ENCODE measurements at regions not wholly inside any gene's neighbourhood (a gene's known extent, or its start where the extent isn't known, plus 50 kb on each side); places are given as distances from the start of the nearest gene placed in this dataset.
"Not testable (repeated sequence)": the region's sequence is repeated elsewhere in the genome, so short reads cannot be mapped to it uniquely, and the experiment has no call there.

GRCh38 chr12:56872366-56872765 is 61.8 kb downstream of the SDR9C7 start:
- no peak overlapping the region for H3K27ac ChIP-seq (ENCODE audit: low read length)
- no peaks in the 10 kb centered on the region; the same call in 1 of the 2 replicates for H3K9me3 ChIP-seq (ENCODE audit: control insufficient read depth, insufficient read depth, low read length)
- DNase-seq (ENCODE audit: low read depth, low spot score), result no peak

GRCh38 chr12:56867216-56867615 is 67.0 kb downstream of the SDR9C7 start:
- Histone ChIP-seq H3K27me3 (ENCODE audit: control insufficient read depth, insufficient read depth, low read length) (no peaks in the 10 kb centered on the region), H3K27ac (ENCODE audit: low read length) (no peak overlapping the region), H3K36me3 (ENCODE audit: control insufficient read depth, insufficient read depth, low read length) (no peaks in the 10 kb centered on the region), H3K4me1 (ENCODE audit: control insufficient read depth, insufficient read depth, low read length) (no peaks in the 10 kb centered on the region), H3K9me3 (ENCODE audit: control insufficient read depth, insufficient read depth, low read length) (peaks cover 9% of the 10 kb centered on the region), H3K4me3 (ENCODE audit: low read length) (no peak overlapping the region)
- no peak for DNase-seq (ENCODE audit: low read depth, low spot score)
- no CpG with 5 or more reads among the region's 1 CpG for WGBS (ENCODE audit: insufficient coverage, insufficient read length)

More at GRCh38 chr12:56872366-56872765, 61.8 kb downstream of the SDR9C7 start:
- Histone ChIP-seq H3K4me1 (ENCODE audit: control insufficient read depth, insufficient read depth, low read length) (no peaks in the 10 kb centered on the region), H3K27me3 (ENCODE audit: control insufficient read depth, insufficient read depth, low read length) (no peaks in the 10 kb centered on the region), H3K4me3 (ENCODE audit: low read length) (no peak overlapping the region), H3K36me3 (ENCODE audit: control insufficient read depth, insufficient read depth, low read length) (no peaks in the 10 kb centered on the region)

- WGBS (ENCODE audit: insufficient coverage, insufficient read length), result no CpG with 5 or more reads among the region's 1 CpG
- peaks cover 9% of the 10 kb centered on the region for H3K9me3 ChIP-seq (ENCODE audit: control insufficient read depth, insufficient read depth, low read length)
- no peak overlapping the region for H3K27ac ChIP-seq (ENCODE audit: low read length)
- H3K4me3 ChIP-seq (ENCODE audit: low read length), result no peak overlapping the region
- no peak for DNase-seq (ENCODE audit: low read depth, low spot score)
- H3K27me3 ChIP-seq (ENCODE audit: control insufficient read depth, insufficient read depth, low read length), result no peaks in the 10 kb centered on the region
- H3K36me3 ChIP-seq (ENCODE audit: control insufficient read depth, insufficient read depth, low read length), result no peaks in the 10 kb centered on the region
- no peaks in the 10 kb centered on the region for H3K4me1 ChIP-seq (ENCODE audit: control insufficient read depth, insufficient read depth, low read length)
Observed at GRCh38 chr12:56866493-56866892, 67.7 kb downstream of the SDR9C7 start.

- H3K4me3 ChIP-seq (ENCODE audit: low read length), result no peak overlapping the region
- no peak for DNase-seq (ENCODE audit: low read depth, low spot score)
- no peaks in the 10 kb centered on the region for H3K27me3 ChIP-seq (ENCODE audit: control insufficient read depth, insufficient read depth, low read length)
- H3K27ac ChIP-seq (ENCODE audit: low read length), result no peak overlapping the region
- peaks cover 9% of the 10 kb centered on the region for H3K9me3 ChIP-seq (ENCODE audit: control insufficient read depth, insufficient read depth, low read length)
- no CpG with 5 or more reads among the region's 2 CpGs for WGBS (ENCODE audit: insufficient coverage, insufficient read length)
- no peaks in the 10 kb centered on the region for H3K4me1 ChIP-seq (ENCODE audit: control insufficient read depth, insufficient read depth, low read length)
- H3K36me3 ChIP-seq (ENCODE audit: control insufficient read depth, insufficient read depth, low read length), result no peaks in the 10 kb centered on the region
Observed at GRCh38 chr12:56864318-56864717, 69.9 kb downstream of the SDR9C7 start.

- DNase-seq (ENCODE audit: low read depth, low spot score), result no peak
- peaks cover 9% of the 10 kb centered on the region for H3K9me3 ChIP-seq (ENCODE audit: control insufficient read depth, insufficient read depth, low read length)
- no peaks in the 10 kb centered on the region for H3K27me3 ChIP-seq (ENCODE audit: control insufficient read depth, insufficient read depth, low read length)
- H3K4me1 ChIP-seq (ENCODE audit: control insufficient read depth, insufficient read depth, low read length), result no peaks in the 10 kb centered on the region
- H3K4me3 ChIP-seq (ENCODE audit: low read length), result no peak overlapping the region
- no peak overlapping the region for H3K27ac ChIP-seq (ENCODE audit: low read length)
- no peaks in the 10 kb centered on the region for H3K36me3 ChIP-seq (ENCODE audit: control insufficient read depth, insufficient read depth, low read length)
Observed at GRCh38 chr12:56863789-56864188, 70.4 kb downstream of the SDR9C7 start.

GRCh38 chr12:56862264-56862663 is 71.9 kb downstream of the SDR9C7 start:
- WGBS (ENCODE audit: insufficient coverage, insufficient read length), result no CpG with 5 or more reads among the region's 2 CpGs
- H3K9me3 ChIP-seq (ENCODE audit: control insufficient read depth, insufficient read depth, low read length), result peaks cover 9% of the 10 kb centered on the region
- no peaks in the 10 kb centered on the region for H3K27me3 ChIP-seq (ENCODE audit: control insufficient read depth, insufficient read depth, low read length)

GRCh38 chr12:56853392-56853978 is 80.7 kb downstream of the SDR9C7 start:
- H3K27me3 ChIP-seq (ENCODE audit: control insufficient read depth, insufficient read depth, low read length); H3K9me3 ChIP-seq (ENCODE audit: control insufficient read depth, insufficient read depth, low read length); H3K4me1 ChIP-seq (ENCODE audit: control insufficient read depth, insufficient read depth, low read length); DNase-seq (ENCODE audit: low read depth, low spot score); H3K36me3 ChIP-seq (ENCODE audit: control insufficient read depth, insufficient read depth, low read length); H3K4me3 ChIP-seq (ENCODE audit: low read length); H3K27ac ChIP-seq (ENCODE audit: low read length): not testable (repeated sequence)
- no CpG with 5 or more reads among the region's 8 CpGs for WGBS (ENCODE audit: insufficient coverage, insufficient read length)

More at GRCh38 chr12:56862264-56862663, 71.9 kb downstream of the SDR9C7 start:
- Histone ChIP-seq H3K36me3 (ENCODE audit: control insufficient read depth, insufficient read depth, low read length) (no peaks in the 10 kb centered on the region), H3K27ac (ENCODE audit: low read length) (no peak overlapping the region), H3K4me3 (ENCODE audit: low read length) (no peak overlapping the region), H3K4me1 (ENCODE audit: control insufficient read depth, insufficient read depth, low read length) (no peaks in the 10 kb centered on the region)
- DNase-seq (ENCODE audit: low read depth, low spot score), result no peak

GRCh38 chr12:56851462-56851861 is 82.7 kb downstream of the SDR9C7 start:
- Histone ChIP-seq H3K27me3 (ENCODE audit: control insufficient read depth, insufficient read depth, low read length) (no peaks in the 10 kb centered on the region), H3K9me3 (ENCODE audit: control insufficient read depth, insufficient read depth, low read length) (peaks cover 2% of the 10 kb centered on the region; the same call in 1 of the 2 replicates)
- no CpG with 5 or more reads among the region's 1 CpG for WGBS (ENCODE audit: insufficient coverage, insufficient read length)

GRCh38 chr12:56840922-56841321 is 77.8 kb downstream of the HSD17B6 start:
- no peak for DNase-seq (ENCODE audit: low read depth, low spot score)
- Histone ChIP-seq H3K4me1 (ENCODE audit: control insufficient read depth, insufficient read depth, low read length) (no peaks in the 10 kb centered on the region), H3K36me3 (ENCODE audit: control insufficient read depth, insufficient read depth, low read length) (no peaks in the 10 kb centered on the region), H3K4me3 (ENCODE audit: low read length) (no peak overlapping the region), H3K27ac (ENCODE audit: low read length) (no peak overlapping the region), H3K9me3 (ENCODE audit: control insufficient read depth, insufficient read depth, low read length) (no peaks in the 10 kb centered on the region), H3K27me3 (ENCODE audit: control insufficient read depth, insufficient read depth, low read length) (no peaks in the 10 kb centered on the region)
- whole genome bisulfite sequencing (ENCODE audit: insufficient coverage, insufficient read length), result no CpG with 5 or more reads among the region's 8 CpGs

More at GRCh38 chr12:56851462-56851861, 82.7 kb downstream of the SDR9C7 start:
- DNase-seq (ENCODE audit: low read depth, low spot score), result no peak
- H3K4me1 ChIP-seq (ENCODE audit: control insufficient read depth, insufficient read depth, low read length), result no peaks in the 10 kb centered on the region
- H3K36me3 ChIP-seq (ENCODE audit: control insufficient read depth, insufficient read depth, low read length), result no peaks in the 10 kb centered on the region
- no peak overlapping the region for H3K27ac ChIP-seq (ENCODE audit: low read length)
- no peak overlapping the region for H3K4me3 ChIP-seq (ENCODE audit: low read length)

- H3K4me1 ChIP-seq (ENCODE audit: control insufficient read depth, insufficient read depth, low read length), result no peaks in the 10 kb centered on the region
- peak; percentile 35 for DNase-seq (ENCODE audit: low read depth, low spot score)
- H3K36me3 ChIP-seq (ENCODE audit: control insufficient read depth, insufficient read depth, low read length), result no peaks in the 10 kb centered on the region
- H3K27ac ChIP-seq (ENCODE audit: low read length), result no peak overlapping the region
- no CpG with 5 or more reads among the region's 1 CpG for WGBS (ENCODE audit: insufficient coverage, insufficient read length)
- no peaks in the 10 kb centered on the region for H3K9me3 ChIP-seq (ENCODE audit: control insufficient read depth, insufficient read depth, low read length)
- H3K4me3 ChIP-seq (ENCODE audit: low read length), result no peak overlapping the region
- H3K27me3 ChIP-seq (ENCODE audit: control insufficient read depth, insufficient read depth, low read length), result no peaks in the 10 kb centered on the region
Observed at GRCh38 chr12:56839915-56840325, 76.8 kb downstream of the HSD17B6 start.

GRCh38 chr12:56839489-56839848 is 76.3 kb downstream of the HSD17B6 start:
- Histone ChIP-seq H3K27ac (ENCODE audit: low read length) (no peak overlapping the region), H3K4me3 (ENCODE audit: low read length) (no peak overlapping the region), H3K27me3 (ENCODE audit: control insufficient read depth, insufficient read depth, low read length) (no peaks in the 10 kb centered on the region), H3K9me3 (ENCODE audit: control insufficient read depth, insufficient read depth, low read length) (no peaks in the 10 kb centered on the region), H3K36me3 (ENCODE audit: control insufficient read depth, insufficient read depth, low read length) (no peaks in the 10 kb centered on the region), H3K4me1 (ENCODE audit: control insufficient read depth, insufficient read depth, low read length) (no peaks in the 10 kb centered on the region)
- no peak for DNase-seq (ENCODE audit: low read depth, low spot score)

All from iPS DF 6.9 (cell line).